C4-2B (cell line): ENCODE measurements at regions not wholly inside any gene's neighbourhood (a gene's known extent, or its start where the extent isn't known, plus 50 kb on each side); places are given as distances from the start of the nearest gene placed in this dataset.

Source experiments
- H3K27ac ChIP-seq: fragments of 450-650 bp; 2 replicates; pipeline ENCODE4 v1.5.1; 2017
- CTCF ChIP-seq: fragments of 450-650 bp; conservative IDR thresholded peaks from 2 replicates; pipeline ENCODE4 v1.5.1; 2017; ENCODE audit warnings: mild to moderate bottlenecking
- ZFX ChIP-seq: fragments of 450-650 bp; IDR thresholded peaks from 2 replicates; pipeline ENCODE4 v1.6.1; 2017

- no peak overlapping the region for H3K27ac ChIP-seq
- TF ChIP-seq ZFX (no peak), CTCF (no peak)
These were observed 167.1 kb downstream of the CAND1 start for GRCh38 chr12:67436230-67436629.

- TF ChIP-seq CTCF (no peak), ZFX (no peak)
- H3K27ac ChIP-seq, result no peak overlapping the region
These were observed 167.9 kb downstream of the CAND1 start for GRCh38 chr12:67437011-67437410.

- H3K27ac ChIP-seq, result no peak overlapping the region
- no peak for TF ChIP-seq CTCF
- no peak for TF ChIP-seq ZFX
These were observed 170.5 kb downstream of the CAND1 start for GRCh38 chr12:67439611-67440010.

- TF ChIP-seq CTCF (peak; percentile 95), ZFX (no peak)
- H3K27ac ChIP-seq, result no peak overlapping the region
These were observed 172.7 kb downstream of the CAND1 start for GRCh38 chr12:67441736-67442346.

GRCh38 chr12:67442347-67442841, 173.2 kb downstream of the CAND1 start:
- H3K27ac ChIP-seq, result no peak overlapping the region
- TF ChIP-seq CTCF, result no peak
- TF ChIP-seq ZFX, result no peak

DNA sequence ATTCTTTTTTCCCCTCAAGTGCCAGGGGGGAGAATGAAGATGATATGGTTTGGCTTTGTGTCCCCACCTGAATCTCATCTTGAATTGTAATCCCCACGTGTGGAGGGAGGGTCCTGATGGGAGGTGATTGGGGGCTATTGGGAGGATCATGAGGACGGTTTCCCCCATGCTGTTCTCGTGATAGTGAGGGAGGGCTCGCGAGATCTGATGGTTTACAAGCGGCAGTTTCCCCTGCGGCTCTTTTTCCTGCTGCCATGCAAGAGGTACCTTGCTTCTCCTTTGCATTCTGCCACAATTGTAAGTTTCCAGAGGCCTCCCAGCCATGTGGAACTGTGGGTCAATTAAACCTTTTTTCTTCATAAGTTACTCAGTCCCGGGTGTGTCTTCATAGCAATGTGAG, 173.7 kb downstream of the CAND1 start:
- H3K27ac ChIP-seq, result no peak overlapping the region
- TF ChIP-seq CTCF, result no peak

DNA sequence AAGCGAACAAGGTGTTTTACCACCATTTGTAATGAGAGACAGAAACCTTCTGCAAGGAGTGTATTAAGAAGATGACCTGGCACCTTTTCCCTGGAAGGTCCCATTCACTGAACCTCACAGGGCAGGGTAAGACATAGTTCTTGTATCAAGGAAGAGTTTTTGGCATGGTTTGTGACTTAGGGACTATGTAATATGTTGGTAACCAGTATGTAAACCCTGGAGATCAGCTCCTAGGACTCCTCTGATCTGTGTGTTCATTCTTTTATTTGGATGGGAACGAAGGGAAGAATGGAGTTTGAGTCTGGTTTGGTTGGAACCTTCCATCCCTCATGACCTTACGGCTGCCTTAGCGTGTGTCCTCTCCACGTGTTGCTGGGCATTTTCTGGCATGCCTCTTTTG, 175.4 kb downstream of the CAND1 start:
- no peak overlapping the region for H3K27ac ChIP-seq
- TF ChIP-seq CTCF, result no peak
- no peak for TF ChIP-seq ZFX
